GM12874 (cell line): ENCODE measurements at regions not wholly inside any gene's neighbourhood (a gene's known extent, or its start where the extent isn't known, plus 50 kb on each side); places are given as distances from the start of the nearest gene placed in this dataset.

ENCODE experiments used
- CTCF ChIP-seq: IDR thresholded peaks from 2 replicates; pipeline ENCODE4 v1.5.1; 2011; ENCODE audit warnings: low read depth, mild to moderate bottlenecking, control low read depth, low read length, moderate library complexity; ENCODE audit not compliant: insufficient read depth

- no peak for TF ChIP-seq CTCF
These were observed 271.8 kb upstream of the FANCL start for GRCh38 chr2:58512878-58513277.

- no peak for TF ChIP-seq CTCF
These were observed 266.9 kb upstream of the FANCL start for GRCh38 chr2:58508006-58508405.

- no peak for TF ChIP-seq CTCF
These were observed 262.8 kb upstream of the FANCL start for GRCh38 chr2:58503918-58504317.

- no peak for TF ChIP-seq CTCF
These were observed 261.8 kb upstream of the FANCL start for GRCh38 chr2:58502931-58503330.

- TF ChIP-seq CTCF = no peak
These were observed 260.4 kb upstream of the FANCL start for GRCh38 chr2:58501371-58502160.

GRCh38 chr2:58497168-58497567 lies 256.0 kb upstream of the FANCL start:
- no peak for TF ChIP-seq CTCF

- no peak for TF ChIP-seq CTCF
These were observed 254.7 kb upstream of the FANCL start for GRCh38 chr2:58495806-58496205.
